ENCODE measurements at regions not wholly inside any gene's neighbourhood (a gene's known extent, or its start where the extent isn't known, plus 50 kb on each side); places are given as distances from the start of the nearest gene placed in this dataset.

GRCh38 chr1:175812936-175813335 is 69.5 kb upstream of the TNR start:
- Histone ChIP-seq H3K4me2 (no peak overlapping the region), H3K4me3 (no peak overlapping the region), H4K20me1 (ENCODE audit: insufficient read depth, poor library complexity, severe bottlenecking) (no peaks in the 10 kb centered on the region), H3K9me3 (ENCODE audit: low read depth) (no peaks in the 10 kb centered on the region), H3K9me2 (replicated peaks; ENCODE audit: insufficient read depth) (no peaks in the 10 kb centered on the region), H2AFZ (no peak overlapping the region), H3K36me3 (replicated peaks; ENCODE audit: insufficient read depth, low read depth) (no peaks in the 10 kb centered on the region), H3K27me3 (no peaks in the 10 kb centered on the region), H3K79me2 (no peaks in the 10 kb centered on the region), H3K27ac (no peak overlapping the region), H3K4me1 (ENCODE audit: insufficient read depth) (no peaks in the 10 kb centered on the region)
- no peak for DNase-seq (ENCODE audit: low spot score)
- no peak for TF ChIP-seq EZH2 (IDR thresholded peaks at IDR 0.05; ENCODE audit: borderline replicate concordance)
- TF ChIP-seq CTCF (IDR thresholded peaks at IDR 0.05; ENCODE audit: poor library complexity), result no peak
- no peak for TF ChIP-seq EZH2phosphoT487 (IDR thresholded peaks at IDR 0.05; ENCODE audit: low read depth, severe bottlenecking, unreplicated experiment)
- 90% methylated on average over 2 of the region's 2 CpGs for WGBS (ENCODE audit: low lambda C conversion rate, missing lambda C conversion rate)

GRCh38 chr1:175810305-175810704 is 66.9 kb upstream of the TNR start:
- H3K9me3 ChIP-seq (ENCODE audit: low read depth), result no peaks in the 10 kb centered on the region
- no peak overlapping the region for H3K27ac ChIP-seq
- H2AFZ ChIP-seq, result no peak overlapping the region
- no peaks in the 10 kb centered on the region for H3K9me2 ChIP-seq (replicated peaks; ENCODE audit: insufficient read depth)
- H3K4me1 ChIP-seq (ENCODE audit: insufficient read depth), result no peaks in the 10 kb centered on the region
- H4K20me1 ChIP-seq (ENCODE audit: insufficient read depth, poor library complexity, severe bottlenecking), result no peaks in the 10 kb centered on the region
- H3K4me2 ChIP-seq, result no peak overlapping the region
- DNase-seq (ENCODE audit: low spot score), result no peak
- H3K4me3 ChIP-seq, result no peak overlapping the region
- H3K27me3 ChIP-seq, result no peaks in the 10 kb centered on the region
- WGBS (ENCODE audit: low lambda C conversion rate, missing lambda C conversion rate), result 87% methylated on average over 2 of the region's 2 CpGs
- no peaks in the 10 kb centered on the region for H3K79me2 ChIP-seq
- TF ChIP-seq EZH2 (IDR thresholded peaks at IDR 0.05; ENCODE audit: borderline replicate concordance) (no peak), CTCF (IDR thresholded peaks at IDR 0.05; ENCODE audit: poor library complexity) (no peak), EZH2phosphoT487 (IDR thresholded peaks at IDR 0.05; ENCODE audit: low read depth, severe bottlenecking, unreplicated experiment) (no peak)
- H3K36me3 ChIP-seq (replicated peaks; ENCODE audit: insufficient read depth, low read depth), result no peaks in the 10 kb centered on the region

GRCh38 chr1:175808999-175809398 is 65.6 kb upstream of the TNR start:
- no peak for DNase-seq (ENCODE audit: low spot score)

DNA sequence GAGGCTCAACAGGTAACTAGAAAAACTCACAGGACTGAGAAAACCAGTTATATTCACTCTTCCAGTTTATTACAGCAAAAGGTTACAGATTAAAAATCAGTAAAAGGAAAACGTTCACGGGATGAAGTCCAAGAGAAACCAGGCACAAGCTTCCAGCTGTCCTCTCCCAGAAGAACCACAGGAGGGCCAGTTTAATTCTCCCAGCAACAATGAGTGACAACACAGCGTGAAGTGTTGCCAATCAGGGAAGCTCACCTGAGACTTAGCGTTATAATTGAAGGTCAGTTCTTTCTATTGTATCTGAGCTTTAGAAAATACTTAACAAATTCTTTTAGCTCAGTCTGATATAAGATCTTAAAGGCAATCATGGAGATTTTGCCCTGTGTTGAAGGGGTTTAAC is 65.2 kb upstream of the TNR start:
- H4K20me1 ChIP-seq (ENCODE audit: insufficient read depth, poor library complexity, severe bottlenecking), result no peaks in the 10 kb centered on the region
- H3K27me3 ChIP-seq, result no peaks in the 10 kb centered on the region
- no peak overlapping the region for H3K27ac ChIP-seq
- H3K9me2 ChIP-seq (replicated peaks; ENCODE audit: insufficient read depth), result no peaks in the 10 kb centered on the region
- H3K79me2 ChIP-seq, result no peaks in the 10 kb centered on the region
- WGBS (ENCODE audit: low lambda C conversion rate, missing lambda C conversion rate), result 24% methylated on average over 4 of the region's 4 CpGs
- no peaks in the 10 kb centered on the region for H3K36me3 ChIP-seq (replicated peaks; ENCODE audit: insufficient read depth, low read depth)
- no peak overlapping the region for H3K4me3 ChIP-seq
- H3K9me3 ChIP-seq (ENCODE audit: low read depth), result no peaks in the 10 kb centered on the region
- TF ChIP-seq EZH2phosphoT487 (IDR thresholded peaks at IDR 0.05; ENCODE audit: low read depth, severe bottlenecking, unreplicated experiment), result no peak
- TF ChIP-seq CTCF (IDR thresholded peaks at IDR 0.05; ENCODE audit: poor library complexity), result peak; percentile 6
- no peaks in the 10 kb centered on the region for H3K4me1 ChIP-seq (ENCODE audit: insufficient read depth)
- no peak for DNase-seq (ENCODE audit: low spot score)
- H3K4me2 ChIP-seq, result no peak overlapping the region
- H2AFZ ChIP-seq, result no peak overlapping the region

More at GRCh38 chr1:175808999-175809398, 65.6 kb upstream of the TNR start:
- no peak overlapping the region for H2AFZ ChIP-seq
- no peaks in the 10 kb centered on the region for H3K9me2 ChIP-seq (replicated peaks; ENCODE audit: insufficient read depth)
- H3K4me3 ChIP-seq, result no peak overlapping the region
- no peaks in the 10 kb centered on the region for H4K20me1 ChIP-seq (ENCODE audit: insufficient read depth, poor library complexity, severe bottlenecking)
- no peaks in the 10 kb centered on the region for H3K27me3 ChIP-seq
- no peak overlapping the region for H3K4me2 ChIP-seq
- H3K27ac ChIP-seq, result no peak overlapping the region
- H3K79me2 ChIP-seq, result no peaks in the 10 kb centered on the region
- H3K4me1 ChIP-seq (ENCODE audit: insufficient read depth), result no peaks in the 10 kb centered on the region
- no peak for TF ChIP-seq EZH2 (IDR thresholded peaks at IDR 0.05; ENCODE audit: borderline replicate concordance)
- no peaks in the 10 kb centered on the region for H3K9me3 ChIP-seq (ENCODE audit: low read depth)
- no peaks in the 10 kb centered on the region for H3K36me3 ChIP-seq (replicated peaks; ENCODE audit: insufficient read depth, low read depth)

Data from hepatocyte (in vitro differentiated cells).